ENCODE measurements at regions not wholly inside any gene's neighbourhood (a gene's known extent, or its start where the extent isn't known, plus 50 kb on each side); places are given as distances from the start of the nearest gene placed in this dataset.
"Not testable (repeated sequence)": the region's sequence is repeated elsewhere in the genome, so short reads cannot be mapped to it uniquely, and the experiment has no call there.

DNA sequence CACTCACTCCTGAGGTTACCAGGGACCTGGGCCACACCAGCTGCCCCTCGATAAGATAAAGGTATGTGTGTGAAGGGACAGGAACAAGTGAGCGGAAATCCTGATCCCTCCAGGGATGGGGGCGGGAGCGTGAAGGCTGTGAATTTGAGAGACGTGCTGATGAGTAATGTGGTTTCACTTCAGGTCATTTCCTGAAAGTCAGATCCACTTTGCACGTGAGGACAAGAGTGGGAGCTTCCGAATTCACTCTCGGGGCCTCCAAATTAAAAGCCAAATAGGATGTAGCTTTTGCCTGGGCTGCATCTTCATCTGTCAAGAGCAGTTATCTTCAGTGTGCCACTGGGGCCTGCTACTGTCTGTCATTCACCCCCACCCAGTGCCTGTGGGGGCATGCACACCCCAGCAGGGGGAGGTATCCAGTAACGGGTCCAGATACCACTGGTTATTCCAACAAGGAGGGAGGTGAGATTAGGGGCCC is 87.4 kb upstream of the LHX1 start:
- peaks cover 13% of the 10 kb centered on the region for H3K27me3 ChIP-seq
- intact Hi-C loops (cut with DNase I): no loop called here

DNA sequence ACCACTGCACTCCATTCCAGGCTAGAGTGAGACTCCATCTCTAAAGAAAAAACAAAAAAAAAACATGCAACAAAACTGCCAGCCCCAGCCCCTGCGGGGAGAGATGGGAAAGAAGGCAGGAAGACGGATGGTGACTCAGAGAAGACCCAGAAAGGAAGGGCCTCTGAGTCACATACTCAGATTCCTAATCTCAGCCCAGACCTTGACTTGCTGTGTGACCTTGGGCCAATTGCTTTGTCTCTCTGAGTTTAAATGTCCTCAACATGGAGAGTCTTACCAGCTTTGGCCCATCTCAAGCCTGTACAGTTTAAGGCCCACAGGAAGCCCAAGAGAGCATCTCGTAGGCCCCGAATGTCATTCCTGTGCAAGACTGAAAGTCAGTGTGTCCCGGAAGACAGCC is 86.5 kb upstream of the LHX1 start:
- peaks cover 13% of the 10 kb centered on the region for H3K27me3 ChIP-seq

More for the DNA sequence above, 87.4 kb upstream of the LHX1 start:
- no peak overlapping the region for H3K4me3 ChIP-seq
- DNase-seq: no peak
- no peaks in the 10 kb centered on the region for H3K4me1 ChIP-seq
- TF ChIP-seq, protein P1, sequence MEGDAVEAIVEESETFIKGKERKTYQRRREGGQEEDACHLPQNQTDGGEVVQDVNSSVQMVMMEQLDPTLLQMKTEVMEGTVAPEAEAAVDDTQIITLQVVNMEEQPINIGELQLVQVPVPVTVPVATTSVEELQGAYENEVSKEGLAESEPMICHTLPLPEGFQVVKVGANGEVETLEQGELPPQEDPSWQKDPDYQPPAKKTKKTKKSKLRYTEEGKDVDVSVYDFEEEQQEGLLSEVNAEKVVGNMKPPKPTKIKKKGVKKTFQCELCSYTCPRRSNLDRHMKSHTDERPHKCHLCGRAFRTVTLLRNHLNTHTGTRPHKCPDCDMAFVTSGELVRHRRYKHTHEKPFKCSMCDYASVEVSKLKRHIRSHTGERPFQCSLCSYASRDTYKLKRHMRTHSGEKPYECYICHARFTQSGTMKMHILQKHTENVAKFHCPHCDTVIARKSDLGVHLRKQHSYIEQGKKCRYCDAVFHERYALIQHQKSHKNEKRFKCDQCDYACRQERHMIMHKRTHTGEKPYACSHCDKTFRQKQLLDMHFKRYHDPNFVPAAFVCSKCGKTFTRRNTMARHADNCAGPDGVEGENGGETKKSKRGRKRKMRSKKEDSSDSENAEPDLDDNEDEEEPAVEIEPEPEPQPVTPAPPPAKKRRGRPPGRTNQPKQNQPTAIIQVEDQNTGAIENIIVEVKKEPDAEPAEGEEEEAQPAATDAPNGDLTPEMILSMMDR (IDR thresholded peaks at IDR 0.05): no peak
- ATAC-seq: no peak
- H3K27ac ChIP-seq: no peak overlapping the region
- H3K9me3 ChIP-seq: no peaks in the 10 kb centered on the region
- no peaks in the 10 kb centered on the region for H3K36me3 ChIP-seq

DNA sequence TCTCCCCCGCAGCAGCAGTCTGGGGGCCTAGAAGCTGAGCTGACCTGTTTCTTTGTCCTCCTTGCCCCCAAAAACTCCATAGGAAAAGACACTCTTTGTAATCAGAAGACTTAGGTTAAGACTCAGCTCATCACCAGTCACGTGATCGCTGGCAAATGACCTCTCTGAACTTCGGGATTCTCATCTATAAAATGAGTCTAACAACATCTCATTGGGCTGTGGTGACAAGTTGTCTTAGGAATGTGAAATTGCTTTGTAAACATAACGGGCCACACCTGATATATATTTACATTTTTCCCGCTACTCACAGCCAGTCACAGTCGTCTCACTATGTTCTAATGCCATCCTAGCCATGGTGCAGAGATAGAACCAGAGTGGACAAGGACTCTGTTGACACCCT is 86.0 kb upstream of the LHX1 start:
- no peaks in the 10 kb centered on the region for H3K9me3 ChIP-seq
- intact Hi-C loops (cut with DNase I): no loop called here
- DNase-seq (no peak), ATAC-seq (no peak)
- H3K4me3 ChIP-seq: no peak overlapping the region
- H3K27me3 ChIP-seq: peaks cover 13% of the 10 kb centered on the region
- no peaks in the 10 kb centered on the region for H3K4me1 ChIP-seq
- no peaks in the 10 kb centered on the region for H3K36me3 ChIP-seq
- TF ChIP-seq, protein P1 (IDR thresholded peaks at IDR 0.05): no peak
- no peak overlapping the region for H3K27ac ChIP-seq

More for the DNA sequence above, 86.5 kb upstream of the LHX1 start:
- Histone ChIP-seq H3K4me1 (no peaks in the 10 kb centered on the region), H3K9me3 (no peaks in the 10 kb centered on the region), H3K27ac (no peak overlapping the region), H3K4me3 (no peak overlapping the region), H3K36me3 (no peaks in the 10 kb centered on the region)
- no peak for DNase-seq
- no peak for ATAC-seq
- intact Hi-C loops (cut with DNase I): no loop called here
- TF ChIP-seq, protein P1 (IDR thresholded peaks at IDR 0.05): no peak

DNA sequence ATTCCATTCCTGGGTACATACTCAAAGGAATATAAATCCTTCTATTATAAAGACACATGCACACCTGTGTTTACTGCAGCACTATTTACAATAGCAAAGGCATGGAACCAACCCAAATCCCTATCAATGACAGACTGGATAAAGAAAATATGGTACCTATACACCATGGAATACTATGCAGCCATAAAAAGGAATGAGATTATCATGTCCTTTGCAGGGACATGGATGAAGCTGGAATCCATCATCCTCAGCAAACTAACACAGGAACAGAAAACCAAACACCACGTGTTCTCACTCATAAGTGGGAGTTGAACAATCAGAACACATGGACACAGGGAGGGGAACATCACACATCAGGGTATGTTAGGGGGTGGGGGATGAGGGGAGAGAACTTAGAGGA is 84.8 kb upstream of the LHX1 start:
- intact Hi-C loops (cut with DNase I); H3K27ac ChIP-seq; H3K9me3 ChIP-seq; DNase-seq; H3K36me3 ChIP-seq; H3K4me1 ChIP-seq; H3K4me3 ChIP-seq; ATAC-seq: not testable (repeated sequence)
- H3K27me3 ChIP-seq: peaks cover 10% of the 10 kb centered on the region

DNA sequence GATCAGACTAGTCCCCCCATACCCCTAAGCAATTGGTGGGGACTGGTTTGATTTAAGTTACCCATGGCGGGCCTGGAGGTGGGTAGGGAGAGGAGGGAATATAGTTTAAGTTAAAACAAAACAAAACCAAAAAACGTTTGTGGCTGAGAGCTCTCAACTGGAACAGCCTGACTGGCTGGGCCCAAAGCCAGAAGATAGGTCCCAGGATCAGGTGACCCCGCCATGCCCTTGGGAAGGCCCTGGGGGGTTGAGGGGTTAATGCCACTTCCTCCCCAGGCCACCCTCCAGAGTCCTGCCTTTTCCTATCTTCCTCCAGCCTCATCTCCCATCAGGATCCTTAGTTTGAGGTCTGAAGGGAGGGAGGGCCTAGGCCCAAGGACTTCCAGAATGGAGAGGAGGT is 82.3 kb upstream of the LHX1 start:
- ATAC-seq (no peak), DNase-seq (no peak)
- H3K27ac ChIP-seq: no peak overlapping the region
- H3K9me3 ChIP-seq: no peaks in the 10 kb centered on the region
- no peak overlapping the region for H3K4me3 ChIP-seq
- intact Hi-C loops (cut with DNase I): no loop called here
- H3K4me1 ChIP-seq: no peaks in the 10 kb centered on the region
- no peaks in the 10 kb centered on the region for H3K36me3 ChIP-seq
- peaks cover 20% of the 10 kb centered on the region for H3K27me3 ChIP-seq
- TF ChIP-seq, protein P1 (IDR thresholded peaks at IDR 0.05): no peak

DNA sequence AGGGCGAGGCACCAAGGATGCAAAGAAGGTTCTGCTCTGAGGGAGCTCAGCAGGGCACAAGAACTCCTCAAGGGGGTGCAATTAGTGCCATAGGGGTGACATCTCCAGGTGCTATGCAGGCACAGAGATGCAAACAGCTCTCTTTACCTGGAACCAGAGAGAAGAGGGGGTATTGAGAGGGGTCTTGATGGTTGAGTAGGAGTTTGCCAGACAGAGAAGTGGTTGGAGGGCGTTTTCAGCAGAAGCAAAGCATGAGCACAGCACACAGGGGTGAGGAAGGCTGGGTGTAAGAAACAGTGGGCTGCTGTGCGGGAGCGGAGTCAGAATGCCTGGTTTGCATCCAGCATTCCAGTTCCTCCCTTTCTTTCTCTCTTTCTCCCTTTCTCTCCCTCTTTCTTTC is 81.8 kb upstream of the LHX1 start:
- ATAC-seq (no peak), DNase-seq (no peak)
- peaks cover 20% of the 10 kb centered on the region for H3K27me3 ChIP-seq
- no peaks in the 10 kb centered on the region for H3K4me1 ChIP-seq
- H3K27ac ChIP-seq: no peak overlapping the region
- TF ChIP-seq, protein P1 (IDR thresholded peaks at IDR 0.05): no peak
- H3K4me3 ChIP-seq: no peak overlapping the region
- no peaks in the 10 kb centered on the region for H3K9me3 ChIP-seq
- intact Hi-C loops (cut with DNase I): no loop called here
- H3K36me3 ChIP-seq: no peaks in the 10 kb centered on the region
